SK-N-SH (cell line): ENCODE measurements at regions not wholly inside any gene's neighbourhood (a gene's known extent, or its start where the extent isn't known, plus 50 kb on each side); places are given as distances from the start of the nearest gene placed in this dataset.

Experiments used
- CTCF ChIA-PET: fragments of 300-600, 350-600 bp; formaldehyde crosslinking; extraction: SDS; loops from one replicate; lab custom pipeline; 2021; lab: Yijun Ruan, JAX
- POLR2A ChIA-PET: fragments of 350-600 bp; sonication (Branson Sonifier 250); formaldehyde crosslinking; extraction: SDS; loops from one replicate; lab custom pipeline; 2020; ENCODE audit warnings: antibody characterized with exemption, inconsistent platforms; lab: Yijun Ruan, JAX
- DNase-seq: peaks from one replicate; pipeline ENCODE4 v3.0.0; 2012
- H2AFZ ChIP-seq: fragments of 200-600 bp; sonication (generic); 2 replicates; pipeline ENCODE4 v1.8.1; 2016; ENCODE audit warnings: antibody characterized with exemption, mild to moderate bottlenecking, low read depth
- H3F3A ChIP-seq: fragments of 200-600 bp; sonication (generic); replicated peaks from 2 replicates; pipeline ENCODE3; 2016; ENCODE audit warnings: antibody characterized with exemption, mild to moderate bottlenecking; ENCODE audit not compliant: insufficient read depth
- H3K27ac ChIP-seq, 2 experiments: fragments of 200-500 bp in 1 of 2; fragments of 200-600 bp in 1 of 2; sonication (Bioruptor generic) in 1 of 2; sonication (generic), shearing (Covaris generic) in 1 of 2; 2 replicates each; pipeline versions ENCODE4 v1.5.1 to v1.6.1; 2014 to 2016; ENCODE audit warnings: low read depth in 2 of 2, inconsistent platforms in 1 of 2, low read length in 1 of 2, mild to moderate bottlenecking in 1 of 2, mixed read lengths in 1 of 2
- H3K27me3 ChIP-seq: fragments of 200-600 bp; sonication (generic), shearing (Covaris generic); 2 replicates; pipeline ENCODE4 v1.6.1; 2016; ENCODE audit warnings: mixed run types; ENCODE audit not compliant: insufficient read depth
- H3K36me3 ChIP-seq, 2 experiments: fragments of 200-500 bp in 1 of 2; fragments of 200-600 bp in 1 of 2; sonication (Bioruptor generic) in 1 of 2; sonication (generic) in 1 of 2; replicated peaks in 1 of 2; 2 replicates each; pipeline versions ENCODE3 to v1.5.1; 2014 to 2016; ENCODE audit warnings: low read length in 1 of 2, mild to moderate bottlenecking in 1 of 2; ENCODE audit not compliant: insufficient read depth in 2 of 2, control insufficient read depth in 1 of 2
- H3K4me1 ChIP-seq, 2 experiments: fragments of 200-500 bp in 1 of 2; fragments of 200-600 bp in 1 of 2; sonication (Bioruptor generic) in 1 of 2; sonication (generic), shearing (Covaris generic) in 1 of 2; 2 replicates each; pipeline versions ENCODE4 v1.5.1 to v1.6.1; 2014 to 2016; ENCODE audit warnings: low read depth in 1 of 2, low read length in 1 of 2, mixed run types in 1 of 2; ENCODE audit not compliant: insufficient read depth in 2 of 2, control insufficient read depth in 1 of 2
- H3K4me2 ChIP-seq: fragments of 200-600 bp; sonication (generic), shearing (Covaris generic); 2 replicates; pipeline ENCODE4 v1.6.1; 2017; ENCODE audit warnings: mixed run types
- H3K4me3 ChIP-seq, 2 experiments: fragments of 200-500 bp in 1 of 2; fragments of 200-600 bp in 1 of 2; sonication (Bioruptor generic) in 1 of 2; sonication (generic), shearing (Covaris generic) in 1 of 2; 2 replicates each; pipeline versions ENCODE4 v1.5.1 to v1.8.1; 2014 to 2016; ENCODE audit warnings: low read depth in 2 of 2, inconsistent platforms in 1 of 2, low read length in 1 of 2, mild to moderate bottlenecking in 1 of 2, mixed read lengths in 1 of 2, moderate library complexity in 1 of 2
- H3K79me2 ChIP-seq: fragments of 200-600 bp; sonication (generic); 2 replicates; pipeline ENCODE4 v1.8.1; 2017; ENCODE audit warnings: mild to moderate bottlenecking; ENCODE audit not compliant: insufficient read depth
- H3K9ac ChIP-seq: fragments of 200-600 bp; sonication (generic); 2 replicates; pipeline ENCODE4 v1.6.1; 2017; ENCODE audit warnings: mixed run types
- H3K9me2 ChIP-seq: fragments of 200-600 bp; sonication (generic); 2 replicates; pipeline ENCODE4 v1.6.1; 2017; ENCODE audit warnings: mixed run types
- H3K9me3 ChIP-seq: fragments of 200-600 bp; sonication (generic); 2 replicates; pipeline ENCODE4 v1.6.1; 2017; ENCODE audit warnings: mixed run types, mild to moderate bottlenecking, moderate library complexity
- H4K20me1 ChIP-seq: fragments of 200-600 bp; sonication (generic); 2 replicates; pipeline ENCODE4 v1.6.1; 2017; ENCODE audit warnings: mild to moderate bottlenecking, mixed run types; ENCODE audit not compliant: insufficient read depth
- CHD2 ChIP-seq: fragments of 150-350 bp; IDR thresholded peaks from 2 replicates; pipeline ENCODE4 v1.6.1; 2018; ENCODE audit warnings: low read length; ENCODE audit not compliant: partially characterized antibody
- ELF1 ChIP-seq: IDR thresholded peaks from 2 replicates; pipeline ENCODE4 v1.4.0; 2012
- EZH2phosphoT487 ChIP-seq: fragments of 200-600 bp; sonication (generic); IDR thresholded peaks from 2 replicates; pipeline ENCODE4 v1.6.1; 2017; ENCODE audit warnings: low read depth, mixed run types, mild to moderate bottlenecking, antibody characterized with exemption, moderate library complexity, borderline replicate concordance
- FOSL2 ChIP-seq: IDR thresholded peaks from 2 replicates; pipeline ENCODE4 v1.4.0; 2012; ENCODE audit warnings: low read depth, mild to moderate bottlenecking, moderate library complexity, borderline replicate concordance
- FOXJ3 ChIP-seq: sonication (generic); formaldehyde crosslinking; IDR thresholded peaks from 2 replicates; pipeline ENCODE4 v1.5.1; 2020; ENCODE audit warnings: mild to moderate bottlenecking, missing genetic modification reagents
- FOXM1 ChIP-seq: IDR thresholded peaks from 2 replicates; pipeline ENCODE4 v1.4.0; 2012; ENCODE audit warnings: low read depth, mild to moderate bottlenecking
- GABPA ChIP-seq: IDR thresholded peaks from 2 replicates; pipeline ENCODE4 v1.4.0; 2012; ENCODE audit warnings: low read depth, mild to moderate bottlenecking
- IRF3 ChIP-seq: fragments of 150-350 bp; IDR thresholded peaks from 2 replicates; pipeline ENCODE4 v1.6.1; 2016; ENCODE audit warnings: mild to moderate bottlenecking, low read depth, low read length
- NRF1 ChIP-seq: IDR thresholded peaks from 2 replicates; pipeline ENCODE4 v1.6.1; 2012; ENCODE audit warnings: low read depth, mild to moderate bottlenecking, low read length
- RFX5 ChIP-seq: IDR thresholded peaks from 2 replicates; pipeline ENCODE4 v1.6.1; 2012; ENCODE audit warnings: mild to moderate bottlenecking, improper control_type of control experiment, low read length
- SMC3 ChIP-seq: IDR thresholded peaks from 2 replicates; pipeline ENCODE4 v1.6.1; 2012; ENCODE audit warnings: low read depth, low read length, improper control_type of control experiment
- TEAD4 ChIP-seq: IDR thresholded peaks from 2 replicates; pipeline ENCODE4 v1.4.0; 2012; ENCODE audit warnings: mild to moderate bottlenecking, borderline replicate concordance; ENCODE audit not compliant: insufficient read depth
- ZBTB33 ChIP-seq: IDR thresholded peaks from 2 replicates; pipeline ENCODE4 v1.4.0; 2012; ENCODE audit warnings: low read depth, borderline replicate concordance
- WGBS: methylation state at CpG from one replicate; pipeline ENCODE4 v1.1.6; 2017; ENCODE audit warnings: low lambda C conversion rate; 5-methylcytosine and 5-hydroxymethylcytosine counted together
- TF ChIP-seq, protein P1 (sequence below): fragments of 150-350 bp; IDR thresholded peaks from 2 replicates; pipeline ENCODE4 v1.6.1; 2017; ENCODE audit warnings: antibody characterized with exemption, low read length, low read depth, borderline replicate concordance

DNA sequence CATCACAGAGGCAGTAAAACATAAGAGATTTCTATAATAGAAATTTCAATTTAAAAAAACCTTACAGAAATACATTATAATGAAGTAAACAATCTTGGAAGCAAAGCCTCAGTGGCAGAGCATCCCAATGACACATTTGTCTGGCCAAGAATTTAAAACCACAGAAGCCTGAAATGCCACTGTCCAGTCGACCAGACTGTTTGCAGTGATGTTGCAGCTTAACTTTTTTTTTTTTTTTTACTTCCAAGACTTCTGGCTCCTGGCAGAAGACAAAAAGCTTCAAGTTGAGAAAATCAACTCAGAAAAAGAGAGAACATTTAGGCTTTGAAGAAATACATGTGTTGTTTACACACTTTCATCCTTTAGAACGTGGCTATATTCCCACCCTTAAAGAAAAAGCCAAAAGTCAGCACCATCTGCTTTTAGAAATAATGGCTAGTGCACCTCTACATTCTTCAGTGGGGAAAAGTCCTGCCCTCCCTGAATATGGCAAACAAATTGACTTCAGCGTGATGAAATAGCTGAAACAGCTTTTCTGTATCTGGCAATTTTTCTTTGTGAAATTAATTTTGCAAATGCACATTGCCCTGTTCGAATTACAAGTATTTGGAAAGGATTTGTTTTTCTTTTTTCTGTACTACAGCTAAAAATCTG, 205.5 kb upstream of the MON1B start (continued):
- TF ChIP-seq ZBTB33: no peak

GRCh38 chr16:76988526-76988925, 202.5 kb upstream of the MON1B start:
- POLR2A ChIA-PET: no interaction called here
- H3K4me3 ChIP-seq: no peak overlapping the region
- TF ChIP-seq EZH2phosphoT487: no peak
- no peak for TF ChIP-seq RFX5
- TF ChIP-seq, all 33 proteins: peak for 0
- Histone ChIP-seq H3K27ac (no peak overlapping the region), H3K9ac (no peak overlapping the region), H3K36me3 (no peaks in the 10 kb centered on the region), H4K20me1 (no peaks in the 10 kb centered on the region), H3K4me2 (no peak overlapping the region), H3K27me3 (no peaks in the 10 kb centered on the region), H3F3A (peaks cover 4% of the 10 kb centered on the region), H2AFZ (no peak overlapping the region), H3K4me1 (no peaks in the 10 kb centered on the region; a peak in 1 of 4 replicates), H3K79me2 (no peaks in the 10 kb centered on the region), H3K9me2 (no peaks in the 10 kb centered on the region), H3K9me3 (no peaks in the 10 kb centered on the region)
- WGBS: 41% methylated on average over 2 of the region's 2 CpGs
- no peak for DNase-seq
- CTCF ChIA-PET: interaction anchor here (0.7 kb wide), 1 partner anchor 112 kb away, joined by 3 read pairs; no protein-coding TSS in a partner anchor

DNA sequence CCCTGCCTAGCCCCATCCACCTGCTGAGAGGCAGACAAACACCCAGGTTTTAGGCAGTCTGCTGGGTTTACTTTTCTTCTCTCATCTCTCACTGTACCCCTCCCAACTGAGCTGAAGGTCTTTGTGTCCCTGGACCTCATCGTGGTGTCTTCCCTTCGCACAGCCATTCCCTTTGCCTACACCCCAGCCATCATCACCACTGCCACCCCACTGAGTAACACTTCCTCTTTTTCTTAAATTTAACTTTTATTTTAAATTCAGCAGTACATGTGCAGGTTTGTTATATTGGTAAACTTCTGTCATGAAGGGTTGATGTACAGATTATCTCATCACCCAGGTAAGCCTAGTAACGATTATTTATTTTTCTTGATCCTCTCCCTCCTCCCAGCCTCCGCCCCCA, 188.3 kb upstream of the MON1B start:
- Histone ChIP-seq H3K4me3 (no peak overlapping the region), H3K27me3 (no peaks in the 10 kb centered on the region), H3K27ac (no peak overlapping the region), H3K9me2 (no peaks in the 10 kb centered on the region), H3K36me3 (no peaks in the 10 kb centered on the region), H3K4me1 (no peaks in the 10 kb centered on the region), H3K9ac (no peak overlapping the region), H4K20me1 (no peaks in the 10 kb centered on the region), H3K4me2 (no peak overlapping the region), H3K9me3 (no peaks in the 10 kb centered on the region), H3F3A (no peaks in the 10 kb centered on the region), H3K79me2 (no peaks in the 10 kb centered on the region), H2AFZ (no peak overlapping the region)
- TF ChIP-seq FOXM1: no peak
- no peak for TF ChIP-seq NRF1
- POLR2A ChIA-PET: no interaction called here
- CTCF ChIA-PET: no interaction called here
- no peak for DNase-seq
- WGBS: 39% methylated on average over 4 of the region's 4 CpGs

GRCh38 chr16:77009453-77009852, 181.5 kb upstream of the MON1B start:
- no peak overlapping the region for H2AFZ ChIP-seq
- no peaks in the 10 kb centered on the region for H4K20me1 ChIP-seq
- whole genome bisulfite sequencing: 44% methylated on average over 6 of the region's 6 CpGs
- H3K9me2 ChIP-seq: no peaks in the 10 kb centered on the region
- no peaks in the 10 kb centered on the region for H3F3A ChIP-seq
- H3K79me2 ChIP-seq: no peaks in the 10 kb centered on the region
- H3K4me2 ChIP-seq: no peak overlapping the region
- ChIA-PET POLR2A (no interaction called here), CTCF (no interaction called here)
- no peaks in the 10 kb centered on the region for H3K9me3 ChIP-seq
- H3K27me3 ChIP-seq: no peaks in the 10 kb centered on the region
- no peaks in the 10 kb centered on the region for H3K4me1 ChIP-seq
- H3K9ac ChIP-seq: no peak overlapping the region
- no peak overlapping the region for H3K27ac ChIP-seq
- DNase-seq: no peak
- H3K36me3 ChIP-seq: no peaks in the 10 kb centered on the region
- H3K4me3 ChIP-seq: no peak overlapping the region
- no peak for TF ChIP-seq TEAD4
- TF ChIP-seq SMC3: no peak
- no peak for TF ChIP-seq ELF1
- TF ChIP-seq, protein P1, sequence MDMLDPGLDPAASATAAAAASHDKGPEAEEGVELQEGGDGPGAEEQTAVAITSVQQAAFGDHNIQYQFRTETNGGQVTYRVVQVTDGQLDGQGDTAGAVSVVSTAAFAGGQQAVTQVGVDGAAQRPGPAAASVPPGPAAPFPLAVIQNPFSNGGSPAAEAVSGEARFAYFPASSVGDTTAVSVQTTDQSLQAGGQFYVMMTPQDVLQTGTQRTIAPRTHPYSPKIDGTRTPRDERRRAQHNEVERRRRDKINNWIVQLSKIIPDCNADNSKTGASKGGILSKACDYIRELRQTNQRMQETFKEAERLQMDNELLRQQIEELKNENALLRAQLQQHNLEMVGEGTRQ: no peak
- no peak for TF ChIP-seq IRF3
- no peak for TF ChIP-seq CHD2
- TF ChIP-seq FOSL2: no peak
- no peak for TF ChIP-seq FOXJ3 (CRISPR knock-in tag)
- no peak for TF ChIP-seq GABPA
- no peak for TF ChIP-seq NRF1
